ENCODE measurements at regions not wholly inside any gene's neighbourhood (a gene's known extent, or its start where the extent isn't known, plus 50 kb on each side); places are given as distances from the start of the nearest gene placed in this dataset.

- DNase-seq = no peak
These were observed 546.9 kb upstream of the PKDCC start for GRCh38 chr2:41500895-41501294.

GRCh38 chr2:41502752-41503151 is 545.1 kb upstream of the PKDCC start:
- no peak for DNase-seq

DNA sequence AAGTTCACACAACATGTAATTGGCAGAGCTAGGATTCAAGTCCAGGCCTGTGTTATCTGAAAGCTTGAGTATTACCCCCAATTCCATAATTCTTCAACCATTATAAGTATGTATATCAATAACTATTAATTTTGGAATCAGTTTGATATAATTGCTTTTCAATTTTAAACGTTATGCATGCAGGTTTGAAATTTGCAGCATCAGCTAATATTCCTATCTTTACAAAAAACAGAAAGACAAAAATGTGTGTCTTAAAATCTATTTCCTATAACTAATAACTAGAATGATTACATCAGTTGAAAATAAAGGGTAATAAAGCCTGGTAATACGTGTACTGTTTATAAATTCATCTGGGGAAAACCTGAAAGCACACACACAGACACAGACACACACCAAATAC is 543.3 kb upstream of the PKDCC start:
- no peak for DNase-seq

DNA sequence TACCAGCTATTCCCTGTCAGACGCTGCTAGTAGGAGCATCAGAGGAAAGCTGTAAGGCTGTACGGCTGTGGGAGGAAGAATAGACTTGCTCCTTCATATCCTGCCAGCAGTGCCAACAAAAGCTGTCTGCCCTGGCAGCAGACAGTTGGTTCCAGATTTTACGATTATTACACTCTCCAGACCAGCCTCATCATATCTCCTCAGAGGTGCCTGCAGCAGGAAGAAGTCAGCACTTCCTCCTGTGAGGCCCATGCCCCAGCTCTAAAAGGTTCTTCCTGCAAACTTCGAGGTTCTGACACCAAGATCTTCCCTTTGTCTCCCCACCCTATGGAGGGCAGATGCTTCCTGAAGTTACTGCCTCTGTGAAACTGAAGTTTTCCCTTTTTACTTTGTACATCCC is 537.7 kb upstream of the PKDCC start:
- no peak for DNase-seq

DNA sequence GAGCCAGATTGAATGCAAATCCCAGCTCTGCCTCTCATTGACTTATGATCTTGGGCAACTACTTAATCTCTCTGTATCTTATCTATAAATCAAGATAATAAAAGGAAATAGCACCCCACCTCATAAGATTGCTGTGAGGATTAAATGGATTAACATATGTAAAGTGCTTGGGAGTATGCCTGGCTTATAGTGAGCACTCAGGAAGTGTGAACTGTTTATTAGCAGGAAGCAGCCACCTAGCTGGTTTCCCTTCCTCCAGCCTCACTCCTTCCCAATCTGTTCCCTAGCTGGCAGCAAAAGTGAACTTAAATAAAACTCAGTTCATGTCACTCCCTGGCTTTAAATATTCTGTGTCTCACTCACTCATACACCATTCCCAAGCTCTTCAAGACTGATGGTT is 526.6 kb upstream of the PKDCC start:
- no peak for DNase-seq

- no peak for DNase-seq
These were observed 520.1 kb upstream of the PKDCC start for GRCh38 chr2:41527525-41528323.

GRCh38 chr2:41535575-41535974 is 512.2 kb upstream of the PKDCC start:
- no peak for DNase-seq

- no peak for DNase-seq
These were observed 507.4 kb upstream of the PKDCC start for GRCh38 chr2:41540272-41540998.

GRCh38 chr2:41543726-41544125 is 504.1 kb upstream of the PKDCC start:
- DNase-seq = no peak

- DNase-seq = no peak
These were observed 503.1 kb upstream of the PKDCC start for GRCh38 chr2:41544709-41545108.

DNA sequence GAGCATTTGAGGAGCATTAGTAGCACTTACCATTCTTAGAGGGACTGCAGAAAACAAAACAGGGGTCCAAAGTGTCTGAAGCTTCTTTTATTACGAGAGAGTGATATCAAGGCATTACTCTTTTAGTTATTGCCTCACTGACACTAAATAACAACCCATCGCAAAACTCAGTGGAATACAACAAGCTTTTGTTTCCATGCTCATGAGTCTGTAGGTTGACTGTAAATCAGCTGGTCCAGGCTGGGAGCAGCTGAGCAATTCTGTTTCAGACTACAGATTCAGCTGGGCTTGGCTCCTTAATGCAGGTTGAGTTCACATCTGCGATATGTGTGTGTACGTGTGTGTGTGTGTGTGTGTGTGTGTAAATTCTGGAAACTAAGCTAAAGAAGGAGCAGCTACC is 501.8 kb upstream of the PKDCC start:
- DNase-seq = no peak

DNA sequence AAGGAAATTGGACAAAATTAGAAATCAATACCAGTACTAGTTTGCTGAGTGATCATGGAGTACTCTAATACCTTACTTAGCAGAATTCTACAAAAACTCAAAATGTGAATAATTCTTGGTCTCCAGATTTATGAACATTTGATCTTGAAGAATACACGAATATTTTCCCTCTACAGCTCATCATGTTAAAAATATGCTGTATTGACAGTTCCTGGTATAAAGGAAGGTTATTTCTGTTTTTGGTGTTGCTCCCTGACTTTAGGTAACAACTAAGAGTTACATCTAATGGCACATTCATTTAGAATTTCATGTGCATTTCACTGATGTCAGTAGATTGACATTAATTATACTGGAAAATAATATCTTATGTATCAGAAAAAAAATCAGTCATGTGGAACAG is 479.2 kb upstream of the PKDCC start:
- no peak for DNase-seq

- no peak for DNase-seq
These were observed 475.7 kb upstream of the PKDCC start for GRCh38 chr2:41572154-41572553.

DNA sequence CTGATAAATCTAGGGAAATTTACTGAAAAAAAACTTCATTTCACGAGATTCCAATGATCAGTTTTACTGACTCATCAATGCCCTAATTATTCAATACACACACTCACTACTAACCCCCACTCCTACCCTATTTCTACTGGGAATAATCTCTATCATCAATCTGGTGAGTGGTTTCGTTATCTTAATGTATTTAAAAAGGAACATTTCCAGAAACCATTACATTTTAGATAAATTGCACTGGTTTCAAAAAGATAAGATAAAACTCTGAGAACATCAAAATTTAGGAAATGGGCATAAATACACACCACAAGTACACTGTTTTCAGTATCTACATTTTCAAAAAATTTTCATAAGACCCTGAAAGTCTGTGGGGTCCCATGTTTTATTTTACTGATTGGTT is 471.4 kb upstream of the PKDCC start:
- no peak for DNase-seq

- no peak for DNase-seq
These were observed 468.0 kb upstream of the PKDCC start for GRCh38 chr2:41579806-41580205.

- DNase-seq = no peak
These were observed 467.0 kb upstream of the PKDCC start for GRCh38 chr2:41580806-41581205.

DNA sequence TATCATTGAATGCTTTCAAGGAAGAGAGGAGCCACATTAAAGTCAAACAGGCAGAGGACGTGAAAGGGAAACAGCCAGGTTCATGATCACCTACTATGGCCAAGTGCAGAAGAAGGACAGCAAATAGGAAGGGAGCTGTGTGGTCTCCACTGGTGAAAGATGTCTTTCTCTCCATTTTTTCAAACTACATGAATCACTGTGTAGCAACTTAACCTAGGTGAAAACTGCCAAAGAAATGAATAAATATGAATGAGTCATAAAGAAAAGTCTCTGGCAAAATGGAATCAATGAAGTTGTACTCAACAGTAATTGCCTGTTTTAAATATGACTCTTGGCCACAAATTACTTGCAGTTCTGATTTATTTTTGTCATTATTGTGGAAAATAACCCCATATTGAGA is 452.6 kb upstream of the PKDCC start:
- no peak for DNase-seq

DNA sequence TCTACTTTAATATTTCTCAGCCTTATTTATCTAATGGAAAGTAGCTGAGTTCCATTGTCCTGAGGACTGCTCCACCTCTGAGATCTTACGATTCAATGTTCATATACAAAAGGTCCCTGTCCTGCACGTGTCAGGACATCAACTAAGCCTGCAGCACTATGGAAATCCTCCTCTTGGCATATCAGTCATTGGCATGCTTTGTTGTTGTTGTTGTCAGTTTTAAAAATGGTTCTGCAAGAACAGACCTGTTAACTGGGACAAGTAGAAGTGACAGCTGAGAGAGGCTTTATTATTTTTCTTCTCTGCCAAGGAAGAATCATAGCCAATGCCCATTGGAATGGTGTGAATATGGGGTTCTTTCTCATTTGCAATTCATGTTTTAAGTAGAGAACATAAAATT is 450.1 kb upstream of the PKDCC start:
- no peak for DNase-seq

GRCh38 chr2:41598161-41598894 is 449.5 kb upstream of the PKDCC start:
- no peak for DNase-seq

- DNase-seq = no peak
These were observed 447.4 kb upstream of the PKDCC start for GRCh38 chr2:41600460-41600859.

DNA sequence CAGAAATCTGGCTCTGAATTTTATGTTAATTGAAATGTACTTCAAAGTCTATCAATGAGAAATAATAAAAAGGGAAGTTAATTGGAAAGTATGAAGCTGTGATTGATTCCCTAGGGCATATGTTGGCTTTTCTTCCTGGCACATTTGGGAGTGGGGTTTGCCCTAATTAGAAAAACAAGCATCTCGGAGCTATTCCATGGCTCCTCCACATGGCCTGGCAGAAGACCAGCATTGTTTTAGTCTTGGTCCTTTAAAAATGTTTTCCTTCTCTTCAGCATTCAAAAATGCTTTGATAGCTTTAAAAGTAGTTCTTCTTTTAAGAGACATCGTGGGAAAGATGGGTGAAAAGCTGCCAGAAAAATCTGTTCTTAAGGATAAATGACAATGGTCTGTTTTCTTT is 445.5 kb upstream of the PKDCC start:
- no peak for DNase-seq

GRCh38 chr2:41605311-41605710 is 442.5 kb upstream of the PKDCC start:
- no peak for DNase-seq

DNA sequence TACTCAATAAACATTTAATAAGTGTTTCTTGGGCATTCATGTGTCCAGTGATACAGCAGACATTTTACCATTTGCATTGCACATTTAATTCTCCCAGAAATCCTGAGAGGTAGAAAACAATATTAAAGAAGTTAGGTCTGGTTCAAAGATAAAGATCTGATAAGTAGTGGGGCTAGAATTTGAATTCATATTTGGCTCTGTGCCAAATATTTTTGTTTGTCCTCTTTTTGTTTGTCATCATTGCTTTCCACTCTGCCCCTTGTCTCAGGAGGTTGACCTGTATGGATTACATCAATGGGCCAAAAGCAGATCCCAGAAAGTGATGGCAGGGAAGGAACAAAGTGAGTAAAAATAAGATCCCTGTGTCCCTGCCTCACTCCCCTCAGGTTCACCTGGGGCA is 441.9 kb upstream of the PKDCC start:
- no peak for DNase-seq

Measured in activated CD4-positive, alpha-beta T cell treated with anti-CD3 and anti-CD28 coated beads, Interleukin-2, Interleukin-6, amounts not matched to agents 100 ng/mL and 50 ng/mL, durations not matched to agents 16 hours and 8 hours (primary cell).